ENCODE measurements at regions not wholly inside any gene's neighbourhood (a gene's known extent, or its start where the extent isn't known, plus 50 kb on each side); places are given as distances from the start of the nearest gene placed in this dataset.

GRCh38 chr11:43124272-43124935, 187.4 kb upstream of the API5 start:
- Histone ChIP-seq H3K36me3 (no peaks in the 10 kb centered on the region), H3K9me3 (no peaks in the 10 kb centered on the region), H3K4me1 (no peaks in the 10 kb centered on the region), H3K4me3 (no peak overlapping the region), H3K27me3 (no peaks in the 10 kb centered on the region), H3K27ac (no peak overlapping the region)
- no peak for TF ChIP-seq CTCF (IDR thresholded peaks at IDR 0.05)
- ATAC-seq (no peak), DNase-seq (no peak)
- intact Hi-C loops (cut with DNase I) = no loop called here

- intact Hi-C loops (cut with DNase I) = no loop called here
- ATAC-seq (no peak), DNase-seq (no peak)
- TF ChIP-seq CTCF (IDR thresholded peaks at IDR 0.05) = no peak
- H3K4me3 ChIP-seq = no peak overlapping the region
- no peaks in the 10 kb centered on the region for H3K27me3 ChIP-seq
- H3K9me3 ChIP-seq = no peaks in the 10 kb centered on the region
- H3K36me3 ChIP-seq = no peaks in the 10 kb centered on the region
- H3K4me1 ChIP-seq = no peaks in the 10 kb centered on the region
- no peak overlapping the region for H3K27ac ChIP-seq
These were observed 182.5 kb upstream of the API5 start for GRCh38 chr11:43129329-43129728.

DNA sequence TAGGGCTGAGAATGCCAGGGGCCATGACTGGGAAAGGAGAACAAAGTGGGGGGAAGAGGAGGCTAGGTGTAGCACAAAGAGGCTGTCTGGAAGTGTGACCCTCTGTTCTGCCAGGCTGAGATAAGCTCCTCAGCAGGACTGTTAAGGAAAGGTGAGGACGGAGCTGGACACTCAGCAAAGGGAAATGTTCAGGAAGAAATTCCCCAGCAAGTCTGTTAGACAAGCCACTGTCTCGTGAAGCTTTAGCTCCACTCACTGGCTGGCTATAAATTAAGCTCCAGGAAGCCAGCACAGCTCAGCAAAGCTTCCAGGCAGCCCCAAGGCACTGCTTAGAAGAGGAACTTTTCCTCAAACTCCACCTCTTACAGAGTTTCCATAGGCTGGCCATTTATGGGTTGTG, 181.2 kb upstream of the API5 start:
- no peak for DNase-seq
- H3K4me3 ChIP-seq = no peak overlapping the region
- ATAC-seq = no peak
- intact Hi-C loops (cut with DNase I) = no loop called here
- TF ChIP-seq CTCF (IDR thresholded peaks at IDR 0.05) = no peak
- H3K27me3 ChIP-seq = no peaks in the 10 kb centered on the region
- no peaks in the 10 kb centered on the region for H3K36me3 ChIP-seq
- H3K27ac ChIP-seq = no peak overlapping the region
- H3K9me3 ChIP-seq = no peaks in the 10 kb centered on the region
- H3K4me1 ChIP-seq = no peaks in the 10 kb centered on the region

- no peaks in the 10 kb centered on the region for H3K9me3 ChIP-seq
- no peak overlapping the region for H3K27ac ChIP-seq
- H3K36me3 ChIP-seq = no peaks in the 10 kb centered on the region
- intact Hi-C loops (cut with DNase I) = no loop called here
- ATAC-seq (no peak), DNase-seq (no peak)
- no peak for TF ChIP-seq CTCF (IDR thresholded peaks at IDR 0.05)
- no peaks in the 10 kb centered on the region for H3K27me3 ChIP-seq
- H3K4me3 ChIP-seq = no peak overlapping the region
- H3K4me1 ChIP-seq = no peaks in the 10 kb centered on the region
These were observed 175.7 kb upstream of the API5 start for GRCh38 chr11:43135966-43136534.

- no peak for TF ChIP-seq CTCF (IDR thresholded peaks at IDR 0.05)
- Histone ChIP-seq H3K27me3 (no peaks in the 10 kb centered on the region), H3K4me3 (no peak overlapping the region), H3K4me1 (no peaks in the 10 kb centered on the region), H3K36me3 (no peaks in the 10 kb centered on the region), H3K27ac (no peak overlapping the region), H3K9me3 (peaks cover 4% of the 10 kb centered on the region)
- ATAC-seq = no peak
- intact Hi-C loops (cut with DNase I) = no loop called here
- no peak for DNase-seq
These were observed 173.1 kb upstream of the API5 start for GRCh38 chr11:43138621-43139140.

Data from upper lobe of right lung (tissue), 1 donor.